Mesenchymal stem cell (in vitro differentiated cells and primary cell): ENCODE measurements at regions not wholly inside any gene's neighbourhood (a gene's known extent, or its start where the extent isn't known, plus 50 kb on each side); places are given as distances from the start of the nearest gene placed in this dataset.
"Not testable (repeated sequence)": the region's sequence is repeated elsewhere in the genome, so short reads cannot be mapped to it uniquely, and the experiment has no call there.

Source experiments
- DNase-seq: peaks from one replicate; pipeline ENCODE4 v3.0.0-alpha.2; 2013
- H2AFZ ChIP-seq: one replicate; pipeline ENCODE4 v1.6.1; 2013; ENCODE audit warnings: low read depth, mild to moderate bottlenecking, control low read depth, inconsistent platforms, low read length, moderate library complexity
- H2AK5ac ChIP-seq: 2 replicates; pipeline ENCODE4 v1.6.1; 2013; ENCODE audit warnings: low read length, moderate library complexity, mild to moderate bottlenecking, inconsistent platforms; ENCODE audit not compliant: severe bottlenecking
- H2BK120ac ChIP-seq: one replicate; pipeline ENCODE4 v1.6.1; 2013; ENCODE audit warnings: low read depth, mild to moderate bottlenecking, inconsistent platforms, low read length, moderate library complexity
- H2BK12ac ChIP-seq, 2 experiments: one replicate each; pipeline ENCODE4 v1.6.1; 2013; ENCODE audit warnings: inconsistent platforms in 2 of 2, low read length in 2 of 2, mild to moderate bottlenecking in 2 of 2, moderate library complexity in 2 of 2, control low read depth in 1 of 2
- H2BK15ac ChIP-seq: one replicate; pipeline ENCODE4 v1.6.1; 2013; ENCODE audit warnings: mild to moderate bottlenecking, low read depth, inconsistent platforms; ENCODE audit not compliant: poor library complexity, severe bottlenecking
- H2BK5ac ChIP-seq: 2 replicates; pipeline ENCODE4 v1.6.1; 2013; ENCODE audit warnings: low read depth, mild to moderate bottlenecking, low read length, control low read depth, inconsistent platforms; ENCODE audit not compliant: poor library complexity, severe bottlenecking
- H3K14ac ChIP-seq, 2 experiments: one replicate each; pipeline ENCODE4 v1.6.1; 2013; ENCODE audit warnings: inconsistent platforms in 2 of 2, low read length in 2 of 2, control low read depth in 1 of 2, mild to moderate bottlenecking in 1 of 2, moderate library complexity in 1 of 2
- H3K18ac ChIP-seq, 2 experiments: one replicate each; pipeline ENCODE4 v1.6.1; 2013; ENCODE audit warnings: inconsistent platforms in 2 of 2, low read length in 2 of 2, control low read depth in 1 of 2, low read depth in 1 of 2, mild to moderate bottlenecking in 1 of 2
- H3K23ac ChIP-seq, 2 experiments: one replicate each; pipeline ENCODE4 v1.6.1; 2013; ENCODE audit warnings: inconsistent platforms in 2 of 2, low read length in 2 of 2, mild to moderate bottlenecking in 2 of 2, moderate library complexity in 2 of 2, control low read depth in 1 of 2
- H3K27ac ChIP-seq: 2 replicates; pipeline ENCODE4 v1.5.1; 2013; ENCODE audit warnings: mild to moderate bottlenecking, moderate library complexity, low read length, control low read depth, inconsistent platforms; ENCODE audit not compliant: poor library complexity, severe bottlenecking
- H3K27me3 ChIP-seq, 2 experiments: 2 replicates each; pipeline versions ENCODE4 v1.6.1 to v1.7.0; 2013; ENCODE audit warnings: low read length in 2 of 2, mild to moderate bottlenecking in 2 of 2, moderate library complexity in 2 of 2, control low read depth in 1 of 2, inconsistent platforms in 1 of 2; ENCODE audit not compliant: control insufficient read depth in 1 of 2, insufficient read depth in 1 of 2
- H3K36me3 ChIP-seq, 2 experiments: 2 replicates each; pipeline versions ENCODE4 v1.6.1 to v1.7.0; 2013; ENCODE audit warnings: low read length in 2 of 2, control low read depth in 1 of 2, inconsistent platforms in 1 of 2, low read depth in 1 of 2, mild to moderate bottlenecking in 1 of 2; ENCODE audit not compliant: insufficient read depth in 2 of 2, control insufficient read depth in 1 of 2
- H3K4ac ChIP-seq, 2 experiments: one replicate each; pipeline ENCODE4 v1.6.1; 2013; ENCODE audit warnings: inconsistent platforms in 2 of 2, low read length in 2 of 2, mild to moderate bottlenecking in 2 of 2, moderate library complexity in 2 of 2, control low read depth in 1 of 2, low read depth in 1 of 2
- H3K4me1 ChIP-seq: 2 replicates; pipeline ENCODE4 v1.6.1; 2013; ENCODE audit warnings: low read depth, low read length, control low read depth; ENCODE audit not compliant: control insufficient read depth, insufficient read depth
- H3K4me2 ChIP-seq: 2 replicates; pipeline ENCODE4 v1.6.1; 2013; ENCODE audit warnings: low read length, mild to moderate bottlenecking, inconsistent platforms; ENCODE audit not compliant: poor library complexity, severe bottlenecking
- H3K4me3 ChIP-seq, 2 experiments: 2 replicates each; pipeline versions ENCODE4 v1.5.1 to v1.7.0; 2013; ENCODE audit warnings: low read length in 2 of 2, mild to moderate bottlenecking in 2 of 2, control low read depth in 1 of 2, low read depth in 1 of 2; ENCODE audit not compliant: insufficient read depth in 1 of 2
- H3K79me1 ChIP-seq: replicated peaks from 2 replicates; pipeline ENCODE4 v1.6.1; 2013; ENCODE audit warnings: mild to moderate bottlenecking, control low read depth, low read length, inconsistent platforms; ENCODE audit not compliant: poor library complexity, severe bottlenecking
- H3K9ac ChIP-seq: 2 replicates; pipeline ENCODE4 v1.7.0; 2013; ENCODE audit warnings: mild to moderate bottlenecking, low read length, moderate library complexity
- H3K9me3 ChIP-seq: 2 replicates; pipeline ENCODE4 v1.7.0; 2013; ENCODE audit warnings: mild to moderate bottlenecking, low read length; ENCODE audit not compliant: control insufficient read depth
- H4K8ac ChIP-seq: one replicate; pipeline ENCODE4 v1.6.1; 2013; ENCODE audit warnings: inconsistent platforms, mild to moderate bottlenecking, low read length, moderate library complexity
- H4K91ac ChIP-seq: one replicate; pipeline ENCODE4 v1.6.1; 2013; ENCODE audit warnings: mild to moderate bottlenecking, low read length, inconsistent platforms
- WGBS: methylation state at CpG from one replicate; pipeline ENCODE4 v1.1.7; 2013; ENCODE audit warnings: mixed read lengths; 5-methylcytosine and 5-hydroxymethylcytosine counted together

- no peak overlapping the region for H2AFZ ChIP-seq
- no peak overlapping the region for H3K4me2 ChIP-seq
- no peak overlapping the region for H4K91ac ChIP-seq
- no peak overlapping the region for H3K27ac ChIP-seq
- H3K9me3 ChIP-seq, result peaks cover 4% of the 10 kb centered on the region
- no peak overlapping the region for H2AK5ac ChIP-seq
- no peak overlapping the region for H2BK15ac ChIP-seq
- H2BK120ac ChIP-seq, result no peak overlapping the region
- no peak overlapping the region for H3K18ac ChIP-seq
- H3K4me1 ChIP-seq, result no peaks in the 10 kb centered on the region
- H3K4ac ChIP-seq, result no peak overlapping the region
- H3K36me3 ChIP-seq, result no peaks in the 10 kb centered on the region
- DNase-seq, result no peak
- H3K9ac ChIP-seq, result no peak overlapping the region
- WGBS, result 61% methylated on average over 3 of the region's 3 CpGs
- no peak overlapping the region for H2BK5ac ChIP-seq
- H4K8ac ChIP-seq, result no peak overlapping the region
- no peak overlapping the region for H2BK12ac ChIP-seq
- no peaks in the 10 kb centered on the region for H3K79me1 ChIP-seq
- H3K23ac ChIP-seq, result no peak overlapping the region
- H3K4me3 ChIP-seq, result no peak overlapping the region
- H3K27me3 ChIP-seq, result peaks cover 0 to 4% of the 10 kb centered on the region in 2 experiments
- no peak overlapping the region for H3K14ac ChIP-seq
These were observed 72.9 kb downstream of the ZNF783 start for GRCh38 chr7:149334930-149335329.

GRCh38 chr7:149348758-149349369 is 86.9 kb downstream of the ZNF783 start:
- 62% methylated on average over 3 of the region's 3 CpGs for WGBS

GRCh38 chr7:149353739-149354504 is 91.9 kb downstream of the ZNF783 start:
- Histone ChIP-seq H3K18ac (no peak overlapping the region), H3K14ac (no peak overlapping the region), H3K9me3 (no peaks in the 10 kb centered on the region), H3K36me3 (no peaks in the 10 kb centered on the region), H3K9ac (no peak overlapping the region), H2AFZ (no peak overlapping the region), H3K4ac (no peak overlapping the region), H3K27me3 (no peaks in the 10 kb centered on the region), H2BK120ac (no peak overlapping the region), H3K27ac (no peak overlapping the region), H3K4me3 (no peak overlapping the region), H2BK15ac (no peak overlapping the region), H4K91ac (peak overlapping the region; percentile 50), H2BK5ac (no peak overlapping the region), H3K4me1 (no peaks in the 10 kb centered on the region), H4K8ac (no peak overlapping the region), H2BK12ac (no peak overlapping the region), H3K4me2 (no peak overlapping the region), H3K79me1 (no peaks in the 10 kb centered on the region), H3K23ac (no peak overlapping the region), H2AK5ac (no peak overlapping the region)
- DNase-seq, result no peak
- 78% methylated on average over 6 of the region's 6 CpGs for WGBS

More at GRCh38 chr7:149348758-149349369, 86.9 kb downstream of the ZNF783 start:
- no peak overlapping the region for H2AK5ac ChIP-seq
- H2BK120ac ChIP-seq, result no peak overlapping the region
- H2BK5ac ChIP-seq, result no peak overlapping the region
- no peak overlapping the region for H4K8ac ChIP-seq
- no peak overlapping the region for H2AFZ ChIP-seq
- H3K4me1 ChIP-seq, result no peaks in the 10 kb centered on the region
- H3K23ac ChIP-seq, result no peak overlapping the region
- no peak overlapping the region for H3K27ac ChIP-seq
- no peak overlapping the region for H2BK15ac ChIP-seq
- no peak overlapping the region for H3K9ac ChIP-seq
- H2BK12ac ChIP-seq, result no peak overlapping the region
- no peak overlapping the region for H3K18ac ChIP-seq
- H3K36me3 ChIP-seq, result no peaks in the 10 kb centered on the region
- H3K27me3 ChIP-seq, result no peaks in the 10 kb centered on the region
- peaks cover 13% of the 10 kb centered on the region for H3K9me3 ChIP-seq
- no peak overlapping the region for H3K14ac ChIP-seq
- no peak overlapping the region for H3K4me3 ChIP-seq
- H4K91ac ChIP-seq, result no peak overlapping the region
- H3K4ac ChIP-seq, result no peak overlapping the region
- no peak for DNase-seq
- H3K79me1 ChIP-seq, result no peaks in the 10 kb centered on the region
- no peak overlapping the region for H3K4me2 ChIP-seq

GRCh38 chr7:149355035-149355389 is 93.0 kb downstream of the ZNF783 start:
- DNase-seq, H3K79me1 ChIP-seq, H3K27me3 ChIP-seq, H3K4me2 ChIP-seq, H3K14ac ChIP-seq, H4K91ac ChIP-seq, H4K8ac ChIP-seq, H3K27ac ChIP-seq, H3K9ac ChIP-seq, H2AFZ ChIP-seq, H3K4me3 ChIP-seq, H2BK12ac ChIP-seq, H2AK5ac ChIP-seq, H3K18ac ChIP-seq, H3K23ac ChIP-seq, H3K9me3 ChIP-seq, H2BK120ac ChIP-seq, H3K4me1 ChIP-seq, H2BK15ac ChIP-seq, H2BK5ac ChIP-seq, H3K36me3 ChIP-seq, H3K4ac ChIP-seq: not testable (repeated sequence)
- 89% methylated on average over 10 of the region's 11 CpGs for WGBS
